Stimulated activated CD4-positive, alpha-beta T cell treated with anti-CD3 and anti-CD28 coated beads, Interleukin-2, amount 100 ng/mL, for 4 hours (primary cell): ENCODE measurements at regions not wholly inside any gene's neighbourhood (a gene's known extent, or its start where the extent isn't known, plus 50 kb on each side); places are given as distances from the start of the nearest gene placed in this dataset.

Source experiments
- DNase-seq: peaks from one replicate; pipeline ENCODE4 v3.0.0-alpha.2; 2020; ENCODE audit warnings: low read depth

DNA sequence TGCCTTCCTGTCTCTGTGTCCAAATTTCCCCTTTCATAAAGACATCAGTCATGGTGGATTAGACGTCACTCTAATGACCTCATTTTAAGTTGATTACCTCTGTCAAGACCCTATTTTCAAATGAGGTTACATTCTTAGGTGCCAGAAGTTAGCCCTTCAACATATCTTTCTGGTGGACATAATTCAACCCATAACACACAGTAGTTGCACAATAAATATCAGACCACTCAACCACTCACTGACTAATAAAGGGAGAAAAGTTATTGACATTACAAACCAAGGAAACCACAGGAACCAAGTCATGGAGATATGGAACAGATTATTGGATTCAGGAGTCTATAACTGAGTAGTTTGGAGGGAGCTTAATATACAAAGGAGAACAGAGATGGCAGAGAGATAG lies 377.4 kb upstream of the ACVR2A start:
- no peak for DNase-seq

DNA sequence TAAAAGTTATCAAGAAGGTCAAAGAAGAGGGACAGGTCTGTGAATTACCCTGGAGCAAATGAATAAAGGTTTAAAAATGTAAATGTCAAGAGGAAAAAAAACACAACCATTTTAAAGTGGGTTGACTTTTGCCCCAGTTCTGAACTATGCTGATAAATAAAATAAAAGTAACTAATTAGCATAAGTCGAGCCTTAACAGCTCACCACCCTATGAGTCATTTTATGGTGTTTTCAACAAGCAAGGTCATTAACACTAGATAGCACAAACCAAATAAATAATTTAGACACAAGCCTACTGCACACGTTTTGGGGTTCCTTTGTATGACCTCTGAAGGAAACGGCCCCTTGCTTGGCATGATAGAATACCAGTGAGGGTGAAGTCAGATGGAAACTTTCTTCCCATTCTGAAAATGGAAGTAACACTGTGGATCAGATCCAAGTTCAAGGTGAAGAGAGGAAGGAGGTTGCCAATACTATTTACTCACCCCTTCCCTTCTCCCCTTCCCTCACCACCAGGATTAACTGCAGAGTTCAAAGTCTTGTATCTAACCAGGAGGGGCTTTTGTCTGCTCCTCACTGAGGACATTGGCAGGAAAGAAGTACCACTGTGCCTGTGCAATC lies 380.0 kb upstream of the ACVR2A start:
- DNase-seq, result no peak

DNA sequence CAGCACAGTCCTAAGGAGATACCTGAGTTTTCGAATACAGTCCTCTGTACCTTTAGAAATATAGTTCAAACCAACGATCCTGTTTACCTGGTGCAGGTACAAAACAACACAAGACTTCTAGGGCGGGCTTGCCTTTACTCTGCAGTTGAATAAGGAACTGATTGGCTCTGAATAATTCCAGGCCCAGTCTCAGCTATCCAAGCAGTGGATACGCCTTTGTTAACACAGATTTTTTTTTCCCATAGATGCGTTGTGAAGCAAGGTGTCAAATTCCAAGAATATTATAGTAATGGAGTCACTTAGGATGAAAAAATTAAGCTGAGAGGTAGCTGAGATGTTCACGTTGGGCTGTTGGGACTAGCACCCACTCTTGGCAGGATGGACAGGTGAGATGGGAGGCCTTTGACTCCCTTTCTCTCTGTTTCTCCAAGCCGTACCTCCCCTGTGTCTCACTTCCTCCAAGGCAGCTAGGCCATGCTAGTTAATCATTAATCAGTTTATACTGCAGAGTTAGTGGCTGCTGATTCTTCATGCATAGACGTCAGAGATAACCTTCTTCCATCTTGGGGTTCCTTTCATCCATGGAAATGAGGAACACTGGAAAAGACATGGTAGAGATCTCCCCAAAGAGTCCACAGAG lies 380.8 kb upstream of the ACVR2A start:
- DNase-seq, result no peak

DNA sequence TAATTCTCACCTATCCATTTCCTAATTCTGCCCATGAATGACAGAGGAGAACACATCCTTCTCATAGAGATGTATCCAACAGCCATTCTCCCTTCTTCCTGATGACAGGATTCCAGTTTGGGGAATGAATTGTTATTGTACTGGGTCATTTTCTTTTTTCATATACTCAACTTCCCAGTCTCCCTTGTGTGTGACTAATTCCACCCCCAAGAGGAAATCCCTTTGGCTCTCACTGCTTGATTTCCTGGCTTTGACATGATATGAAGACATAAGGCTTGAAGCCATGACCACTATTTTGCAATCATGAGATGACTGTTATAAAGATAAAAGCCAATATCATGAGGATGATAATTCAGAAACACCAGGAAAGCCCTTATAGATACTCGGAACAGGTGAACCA lies 384.7 kb upstream of the ACVR2A start:
- DNase-seq, result no peak

DNA sequence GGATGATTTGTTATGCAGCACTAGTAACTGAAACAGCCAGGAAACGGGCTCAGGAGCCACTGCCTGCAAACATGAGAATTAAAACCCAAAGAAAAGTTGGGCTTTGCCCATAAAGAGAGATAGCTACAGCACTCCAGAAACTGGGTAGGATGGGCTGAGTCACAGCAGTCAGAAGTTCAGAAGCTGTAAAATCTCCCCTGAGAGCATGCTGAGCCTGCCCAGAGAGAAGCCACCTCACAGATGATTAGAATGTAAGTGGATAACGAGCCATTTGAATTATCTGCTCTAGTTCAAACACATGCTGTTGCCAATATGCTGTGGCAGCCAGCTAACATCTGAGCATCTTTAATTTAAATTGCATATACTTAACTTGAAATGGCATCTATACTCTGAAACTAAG lies 388.1 kb upstream of the ACVR2A start:
- no peak for DNase-seq

DNA sequence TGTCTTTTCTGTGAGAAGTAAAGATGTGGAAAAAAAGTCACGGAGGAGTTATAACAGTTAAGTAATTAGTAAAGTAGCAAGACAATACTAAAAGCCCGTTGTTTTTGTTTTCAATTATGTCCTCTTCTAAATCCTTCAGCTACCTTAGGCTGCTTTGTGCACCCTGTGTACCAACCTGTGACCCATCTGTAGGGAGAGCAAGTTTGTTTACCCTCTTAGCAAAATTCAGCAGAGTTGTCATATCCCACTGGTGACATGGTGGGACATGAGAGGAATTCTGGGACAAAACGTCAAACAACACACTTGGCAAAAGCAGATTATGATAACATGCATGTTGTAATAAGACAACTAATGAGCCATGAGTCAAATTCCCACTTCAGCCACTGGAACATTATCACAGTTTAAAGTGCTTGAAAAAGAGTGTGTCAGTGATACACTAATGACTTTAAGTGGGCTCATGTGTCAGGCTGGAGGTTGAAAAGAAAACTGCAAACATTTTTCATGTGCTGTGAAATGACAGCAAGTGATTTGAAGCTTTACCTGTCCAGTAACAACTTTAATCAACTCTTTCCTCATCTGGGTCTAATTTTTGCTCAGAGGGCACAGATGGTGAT lies 392.8 kb upstream of the ACVR2A start:
- DNase-seq, result no peak

DNA sequence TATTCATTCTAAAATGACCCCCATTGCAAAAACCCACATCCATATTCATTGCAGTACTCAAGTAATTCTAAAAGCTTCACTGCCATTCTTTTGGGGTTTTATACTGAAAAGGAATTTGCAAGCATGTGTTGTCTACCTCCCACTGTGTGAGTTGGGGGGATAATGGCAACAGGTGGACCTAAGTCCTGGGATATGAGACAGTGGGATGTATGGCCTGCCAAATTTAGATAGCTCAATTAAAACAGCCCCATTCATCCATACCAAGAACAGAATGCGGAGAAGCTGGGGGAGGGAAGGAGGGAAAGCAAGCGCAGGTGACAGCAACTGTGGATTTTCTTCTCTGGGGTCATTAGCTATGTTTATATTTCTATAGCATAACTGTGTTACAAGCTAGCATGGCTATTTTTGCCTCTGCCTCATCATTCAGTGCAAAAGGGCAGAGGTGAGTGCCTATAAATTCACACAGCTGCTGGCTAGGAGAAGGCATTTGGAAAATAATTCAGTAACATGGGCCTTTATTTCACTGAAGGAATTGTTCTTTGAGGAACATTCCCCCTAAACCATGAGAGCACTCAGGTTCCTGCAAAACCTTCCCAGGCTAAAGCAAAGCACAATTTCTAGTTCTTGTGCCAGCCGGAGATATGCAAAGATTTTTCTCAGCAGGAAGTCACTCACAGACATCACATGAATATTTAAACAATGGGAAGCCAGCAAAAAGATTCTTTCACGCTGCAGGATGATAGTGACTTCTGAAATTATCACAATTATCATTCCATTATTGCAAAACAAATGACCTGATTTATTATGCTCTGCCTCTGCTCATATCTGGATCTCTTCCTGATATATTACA lies 393.9 kb upstream of the ACVR2A start:
- DNase-seq, result no peak

DNA sequence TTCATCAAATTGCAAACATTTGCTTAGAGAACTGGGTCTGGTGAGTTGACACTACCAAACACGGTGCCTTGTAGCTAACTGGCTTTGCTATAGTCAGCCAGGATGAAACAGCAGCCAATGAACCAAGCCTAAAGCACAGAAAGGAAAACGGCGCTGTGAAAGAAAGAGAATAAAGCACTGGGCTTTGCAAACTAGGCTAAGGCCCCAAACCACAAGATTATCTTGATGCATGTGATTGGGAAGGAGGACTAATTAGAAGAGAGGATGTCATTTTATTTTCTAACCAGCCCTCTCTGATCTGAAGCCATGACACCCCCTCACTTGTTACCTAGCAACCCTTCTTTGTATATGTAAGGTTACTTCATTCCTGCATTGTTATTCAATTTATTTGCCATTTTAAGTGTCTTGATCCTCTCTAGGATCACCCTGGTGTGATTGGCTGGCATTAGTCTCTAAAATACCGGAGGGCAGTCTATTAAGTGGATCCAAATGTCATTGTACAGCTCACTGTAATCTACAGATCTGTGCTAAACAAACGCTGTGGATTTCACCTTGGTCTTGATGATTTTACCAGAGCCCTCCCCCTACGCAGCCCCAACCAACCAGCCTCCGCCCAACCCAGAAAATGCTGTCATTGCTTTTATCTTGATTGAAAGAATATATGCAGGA lies 395.4 kb upstream of the ACVR2A start:
- DNase-seq, result no peak

DNA sequence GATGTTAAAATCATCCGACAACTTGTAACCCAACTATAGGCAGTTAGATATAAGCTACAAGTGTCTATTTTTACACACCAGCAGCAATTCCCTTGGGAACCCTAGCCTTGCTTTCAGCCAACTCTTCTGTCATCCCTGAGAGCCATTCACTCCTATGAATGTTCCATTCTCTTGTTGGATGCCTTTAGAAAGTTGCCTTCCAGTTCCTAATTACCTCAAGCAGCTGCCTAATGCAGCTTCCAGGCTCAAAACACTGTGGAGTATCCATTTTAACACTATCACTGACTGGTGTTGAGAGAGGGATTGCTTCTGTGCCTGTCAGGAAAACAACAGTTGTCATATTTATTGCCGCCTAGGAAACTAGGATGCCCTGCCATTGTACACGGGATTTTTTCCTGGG lies 402.0 kb upstream of the ACVR2A start:
- DNase-seq, result no peak

DNA sequence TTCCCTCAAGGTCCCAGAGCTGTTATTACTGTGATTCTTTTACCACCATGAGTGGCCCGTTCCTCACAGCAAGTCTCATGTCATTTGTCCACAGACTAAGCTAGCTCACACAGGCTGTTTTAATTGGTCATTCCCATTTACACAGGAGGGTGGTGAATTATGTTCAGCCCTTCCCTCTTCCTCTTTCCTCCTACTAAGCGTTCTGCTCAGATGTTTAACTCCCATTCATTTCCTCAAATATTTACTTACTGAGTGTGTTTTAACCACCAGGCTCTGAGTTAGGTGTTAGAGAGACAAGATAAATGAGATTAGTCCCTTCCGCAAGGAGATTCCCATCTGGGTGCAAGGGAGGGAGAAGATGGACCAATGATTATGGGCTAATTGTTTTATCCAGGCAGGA lies 403.6 kb upstream of the ACVR2A start:
- no peak for DNase-seq

DNA sequence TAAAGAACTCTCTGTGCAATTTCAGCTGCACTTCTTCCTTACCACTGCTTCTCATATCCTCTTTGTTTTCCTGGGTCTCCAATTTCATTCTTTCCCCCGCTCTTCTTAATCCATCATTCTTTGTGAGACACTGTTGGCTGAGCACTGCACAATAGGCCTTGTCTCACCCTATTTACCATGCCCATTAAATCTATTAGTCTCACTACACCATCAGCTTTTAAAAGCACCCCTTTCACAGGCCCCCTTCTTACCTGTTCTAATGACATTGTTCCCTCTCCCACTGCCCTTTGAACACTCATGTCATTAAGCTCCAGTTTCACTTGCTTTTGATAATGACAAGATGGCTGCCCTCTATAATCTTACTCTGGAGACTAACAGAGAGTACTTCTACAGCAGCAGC lies 404.1 kb upstream of the ACVR2A start:
- no peak for DNase-seq

DNA sequence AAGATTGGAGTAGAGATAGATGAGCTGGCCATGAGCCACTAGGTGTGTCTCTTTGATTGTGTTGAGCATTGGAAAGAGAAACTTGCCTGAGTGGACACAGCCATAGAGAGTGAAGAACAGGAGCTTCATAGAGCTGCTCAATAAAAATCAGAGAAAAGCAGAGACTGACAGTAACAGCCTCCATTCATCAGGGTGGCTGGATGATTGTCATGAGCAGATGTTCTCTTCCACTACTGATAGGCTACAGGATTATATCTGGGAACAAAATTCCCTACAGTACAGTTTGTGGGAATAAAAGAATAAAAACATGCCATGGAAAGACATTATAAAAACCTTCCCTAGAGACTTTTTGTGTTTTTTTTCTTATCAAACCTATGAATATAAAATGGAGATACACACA lies 404.8 kb upstream of the ACVR2A start:
- no peak for DNase-seq

DNA sequence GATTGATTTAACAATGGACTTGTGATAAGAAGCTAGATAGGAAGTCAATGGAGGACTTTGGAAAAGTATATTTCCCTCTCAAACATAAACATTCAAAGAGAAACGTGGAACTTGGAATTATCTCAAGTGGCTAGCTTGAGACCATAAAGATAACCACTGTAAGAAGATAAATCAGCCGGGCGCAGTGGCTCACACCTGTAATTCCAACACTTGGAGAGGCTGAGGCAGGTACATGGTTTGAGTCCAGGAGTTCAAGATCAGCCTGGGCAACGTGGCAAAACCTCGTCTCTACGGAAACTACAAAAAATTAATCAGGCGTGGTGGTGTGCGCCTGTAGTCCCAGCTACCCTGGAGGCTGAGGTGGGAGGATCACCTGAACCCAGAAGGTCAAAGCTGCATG lies 405.9 kb upstream of the ACVR2A start:
- no peak for DNase-seq

DNA sequence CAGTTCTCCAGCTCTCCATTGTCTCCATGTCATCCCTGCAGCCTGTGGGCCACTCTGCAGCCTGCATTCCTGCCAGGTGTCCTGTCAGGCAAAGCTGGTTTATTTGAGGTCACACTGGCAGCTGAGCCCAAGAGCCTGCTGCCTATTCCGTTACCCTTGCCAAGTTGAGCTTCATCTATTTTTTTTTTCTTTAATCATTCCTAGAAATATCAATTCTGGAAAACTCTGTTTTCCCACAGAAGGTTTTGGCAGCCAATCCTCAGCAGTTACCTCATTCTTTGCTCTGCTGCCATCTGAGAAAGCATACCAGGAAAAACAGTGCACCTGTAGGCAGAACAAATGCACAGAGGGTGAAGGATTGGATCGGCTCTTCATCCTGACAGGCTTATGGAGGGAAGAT lies 411.0 kb upstream of the ACVR2A start:
- no peak for DNase-seq

DNA sequence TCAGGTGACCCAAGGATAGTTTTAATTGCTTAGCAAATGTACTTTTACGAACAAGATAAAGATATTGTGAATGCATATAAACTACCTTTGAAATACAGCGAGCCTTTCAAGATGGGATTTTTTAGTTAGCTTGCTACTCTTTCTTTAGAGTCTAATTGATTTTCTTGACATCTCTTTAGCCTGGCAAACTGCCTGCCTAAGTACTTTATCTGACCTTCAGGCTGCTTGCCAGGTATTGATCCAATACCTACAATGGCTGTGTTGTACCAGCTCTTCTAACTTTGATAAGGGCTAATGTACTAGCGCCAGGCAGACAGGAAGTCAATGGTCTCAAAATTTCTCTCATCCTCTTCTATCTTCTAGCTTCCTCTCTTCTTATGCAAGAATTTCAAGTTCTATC lies 414.4 kb upstream of the ACVR2A start:
- no peak for DNase-seq

DNA sequence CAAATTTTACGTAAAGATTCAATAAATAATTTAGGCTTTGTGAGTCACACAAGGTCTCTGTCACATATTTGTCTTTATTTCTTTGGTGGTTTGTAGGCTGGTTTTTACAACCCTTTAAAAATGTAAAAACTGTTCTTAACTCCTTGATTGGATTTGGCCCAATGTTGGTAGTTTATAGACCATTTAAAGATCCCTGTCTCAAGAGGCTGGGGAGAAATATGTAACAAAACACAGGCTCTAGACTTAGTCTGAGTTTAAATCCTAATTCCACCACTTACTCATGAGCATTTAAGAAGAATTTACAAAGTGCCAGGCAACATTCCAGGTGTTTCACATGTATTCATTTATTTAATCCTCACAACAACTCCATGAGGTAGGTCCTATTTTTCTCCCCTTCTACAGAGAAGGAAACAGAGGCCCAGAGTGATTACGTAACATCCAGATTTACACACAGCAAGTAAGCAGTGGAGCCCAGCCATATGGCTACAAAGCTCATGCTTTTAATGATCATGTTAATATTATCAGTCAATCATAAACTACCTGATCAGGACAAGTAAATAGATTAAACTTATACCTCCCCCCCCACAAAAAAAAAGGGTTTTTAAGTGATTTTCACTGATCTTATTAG lies 416.6 kb upstream of the ACVR2A start:
- no peak for DNase-seq

DNA sequence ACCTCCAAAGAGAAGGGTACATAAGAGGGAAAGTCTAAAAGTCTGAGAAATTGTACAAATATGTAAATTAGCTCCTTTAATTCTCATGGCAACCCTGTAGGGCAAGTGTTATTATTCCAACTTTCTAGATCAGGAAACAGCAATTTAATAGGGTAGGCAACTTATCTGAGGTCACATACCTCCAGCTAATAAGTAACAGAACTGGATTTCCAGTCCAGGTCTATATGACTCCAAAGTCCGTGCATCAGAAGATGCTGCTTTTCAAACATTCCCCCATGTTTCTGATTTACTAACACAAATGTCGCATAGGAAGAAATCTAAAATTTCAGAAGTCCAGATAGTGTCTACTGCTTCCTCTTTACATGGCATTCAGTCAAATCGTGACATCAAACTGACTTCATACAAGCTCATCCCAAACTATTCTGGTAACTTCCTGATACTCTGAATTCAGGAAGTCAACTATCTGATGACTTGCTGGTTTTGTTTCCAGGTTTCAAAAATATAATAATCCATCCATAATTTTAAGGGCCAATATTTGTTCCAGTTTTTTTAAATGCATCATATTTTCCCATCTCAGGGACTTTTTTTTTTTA lies 419.3 kb upstream of the ACVR2A start:
- DNase-seq, result no peak

DNA sequence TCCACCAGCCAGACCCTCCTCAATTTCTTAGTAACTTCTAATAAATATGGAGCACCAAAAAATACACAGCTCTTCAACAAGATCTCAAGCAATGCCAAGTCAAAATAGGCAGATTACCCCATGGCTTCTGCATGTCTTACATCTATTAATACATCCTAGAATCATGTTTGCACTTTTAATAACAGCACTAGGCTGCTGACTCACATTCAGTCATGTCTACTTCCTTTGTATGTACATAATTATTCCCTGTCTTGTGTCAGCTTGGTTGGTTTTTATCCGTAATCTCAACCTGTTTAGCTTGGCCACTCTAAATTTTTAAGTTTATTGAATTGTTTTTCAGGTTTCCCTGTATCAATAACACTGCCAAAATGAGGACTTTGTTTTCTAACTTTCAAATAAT lies 420.1 kb upstream of the ACVR2A start:
- DNase-seq, result no peak

DNA sequence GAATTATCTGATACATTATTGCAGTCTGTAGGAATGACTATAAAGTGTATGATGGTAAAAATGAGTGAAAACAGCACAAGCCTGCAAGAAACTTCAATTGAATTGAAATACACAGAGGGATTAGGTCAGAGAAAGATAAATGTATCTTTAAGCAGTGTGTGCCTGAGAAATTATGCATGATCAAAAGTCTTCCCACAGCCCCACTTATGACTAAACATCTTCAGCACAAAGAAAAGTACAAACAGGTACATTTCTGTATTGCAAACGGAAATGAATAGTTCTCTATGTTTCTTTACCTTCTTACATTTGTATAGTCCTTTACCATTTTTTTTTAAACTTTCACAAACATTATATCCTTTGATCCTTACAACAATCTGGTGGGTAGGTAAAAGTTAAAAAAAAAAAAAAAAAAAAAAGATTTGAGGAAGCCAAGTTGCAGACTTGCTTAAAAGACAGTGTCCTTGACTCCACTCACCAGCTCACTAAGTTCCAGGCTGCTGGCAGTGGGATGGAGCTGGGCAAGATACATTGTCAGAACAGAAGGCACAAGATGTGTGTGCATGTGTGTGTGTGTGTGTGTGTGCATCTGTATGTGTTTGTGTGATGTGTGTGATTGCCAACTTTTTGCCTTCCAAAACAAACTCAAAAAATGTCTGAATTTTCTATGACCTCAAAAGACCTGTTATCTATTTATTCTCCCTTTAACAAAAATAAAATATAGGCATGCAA lies 423.7 kb upstream of the ACVR2A start:
- no peak for DNase-seq

DNA sequence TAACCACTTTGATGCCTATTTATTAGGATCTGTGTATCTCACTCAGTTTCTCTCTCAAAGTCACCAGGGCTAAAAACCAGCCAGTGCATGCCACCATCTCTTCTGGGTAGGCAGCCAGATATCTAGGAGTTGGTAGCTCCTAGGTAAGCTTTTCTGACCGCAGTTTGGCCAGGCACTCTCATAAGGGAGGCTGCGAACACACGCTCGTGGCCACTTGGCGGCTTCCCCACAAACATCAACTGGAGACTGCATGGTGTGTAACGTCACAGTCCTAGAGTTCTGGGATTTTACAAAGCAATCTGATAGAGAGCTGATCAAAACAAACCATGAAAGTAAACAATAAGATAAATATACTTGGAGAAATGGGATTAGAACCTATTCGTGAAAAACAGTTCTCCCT lies 424.3 kb upstream of the ACVR2A start:
- DNase-seq, result no peak

DNA sequence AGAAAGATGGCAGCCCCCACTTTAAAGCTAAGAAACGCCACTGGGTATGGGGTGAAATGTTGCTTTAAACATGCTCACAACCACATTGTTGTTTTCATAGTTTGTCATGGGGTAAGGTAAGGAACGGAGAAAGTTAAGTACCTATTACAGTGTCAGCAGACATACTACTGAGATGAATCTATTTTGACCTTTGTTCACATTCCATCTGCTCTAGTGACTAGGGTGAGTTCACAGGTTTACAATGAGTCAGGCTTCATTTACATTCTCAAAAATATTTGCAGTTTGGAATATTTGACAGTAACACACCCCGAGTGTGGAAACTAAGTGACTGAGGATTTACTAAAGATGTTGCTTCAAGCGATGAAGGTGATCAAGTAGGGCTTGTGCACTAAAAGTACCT lies 428.7 kb upstream of the ACVR2A start:
- DNase-seq, result no peak
